GM23248 (cell line): ENCODE measurements at regions not wholly inside any gene's neighbourhood (a gene's known extent, or its start where the extent isn't known, plus 50 kb on each side); places are given as distances from the start of the nearest gene placed in this dataset.

Source experiments
- DNase-seq: peaks from one replicate; pipeline ENCODE4 v3.0.0-alpha.2; 2015
- H2AFZ ChIP-seq: fragments of 200-600 bp; sonication (generic); 2 replicates; pipeline ENCODE4 v1.6.1; 2016; ENCODE audit warnings: antibody characterized with exemption
- H3F3A ChIP-seq: fragments of 200-600 bp; sonication (generic); 2 replicates; pipeline ENCODE4 v1.6.1; 2016; ENCODE audit warnings: mild to moderate bottlenecking, antibody characterized with exemption, mixed run types; ENCODE audit not compliant: insufficient read depth
- H3K27ac ChIP-seq: fragments of 200-600 bp; sonication (generic); 2 replicates; pipeline ENCODE4 v1.5.1; 2016; ENCODE audit warnings: mild to moderate bottlenecking
- H3K27me3 ChIP-seq: fragments of 200-600 bp; sonication (generic); replicated peaks from 2 replicates; pipeline ENCODE4 v1.6.1; 2016; ENCODE audit warnings: mild to moderate bottlenecking; ENCODE audit not compliant: insufficient read depth
- H3K36me3 ChIP-seq: fragments of 200-600 bp; sonication (generic); 2 replicates; pipeline ENCODE4 v1.6.1; 2016; ENCODE audit warnings: low read depth, mild to moderate bottlenecking
- H3K4me1 ChIP-seq: fragments of 200-600 bp; sonication (generic); 2 replicates; pipeline ENCODE4 v1.6.1; 2016; ENCODE audit warnings: mild to moderate bottlenecking; ENCODE audit not compliant: insufficient read depth
- H3K4me2 ChIP-seq: fragments of 200-600 bp; sonication (generic); one replicate; pipeline ENCODE4 v1.6.1; 2016; ENCODE audit warnings: mild to moderate bottlenecking; ENCODE audit not compliant: unreplicated experiment
- H3K4me3 ChIP-seq: fragments of 200-600 bp; sonication (generic); 2 replicates; pipeline ENCODE4 v1.5.1; 2016; ENCODE audit warnings: mild to moderate bottlenecking
- H3K79me2 ChIP-seq: fragments of 200-600 bp; sonication (generic); 2 replicates; pipeline ENCODE4 v1.6.1; 2016; ENCODE audit warnings: mild to moderate bottlenecking; ENCODE audit not compliant: insufficient read depth
- H3K9ac ChIP-seq: fragments of 200-600 bp; sonication (generic); 2 replicates; pipeline ENCODE4 v1.6.1; 2016; ENCODE audit warnings: mild to moderate bottlenecking
- H3K9me2 ChIP-seq: fragments of 200-600 bp; sonication (generic); 2 replicates; pipeline ENCODE4 v1.6.1; 2016; ENCODE audit warnings: mixed run types, mild to moderate bottlenecking, moderate library complexity; ENCODE audit not compliant: insufficient read depth
- H3K9me3 ChIP-seq: fragments of 200-600 bp; sonication (generic); one replicate; pipeline ENCODE4 v1.6.1; 2017; ENCODE audit warnings: low read depth
- H4K20me1 ChIP-seq: fragments of 200-600 bp; sonication (generic); 2 replicates; pipeline ENCODE4 v1.6.0; 2016; ENCODE audit not compliant: insufficient read depth
- EZH2 ChIP-seq: fragments of 200-600 bp; sonication (generic); IDR thresholded peaks from 2 replicates; pipeline ENCODE4 v1.6.1; 2018; ENCODE audit warnings: antibody characterized with exemption, mild to moderate bottlenecking; ENCODE audit not compliant: insufficient read depth, poor library complexity, severe bottlenecking
- EZH2phosphoT487 ChIP-seq: fragments of 200-600 bp; sonication (generic); IDR thresholded peaks from 2 replicates; pipeline ENCODE4 v1.6.1; 2018; ENCODE audit warnings: antibody characterized with exemption, moderate library complexity, mild to moderate bottlenecking, low read depth; ENCODE audit not compliant: insufficient read depth
- WGBS, 2 experiments: methylation state at CpG; one replicate each; pipeline ENCODE4 v1.1.6; 2015 to 2017; ENCODE audit warnings: low lambda C conversion rate in 2 of 2, low coverage in 1 of 2; ENCODE audit errors: missing lambda C conversion rate in 2 of 2; 5-methylcytosine and 5-hydroxymethylcytosine counted together
- in situ Hi-C: fragments of 300-500 bp; cut with MboI; formaldehyde crosslinking; loops from 2 replicates; pipeline ENCODE4 v1.15.0; 2020

GRCh38 chrX:142742581-142742980, 283.1 kb upstream of the SPANXN4 start:
- Histone ChIP-seq H3K79me2 (no peaks in the 10 kb centered on the region), H3K27ac (no peak overlapping the region), H4K20me1 (no peaks in the 10 kb centered on the region), H3K27me3 (no peaks in the 10 kb centered on the region), H3K36me3 (no peaks in the 10 kb centered on the region), H3K9ac (no peak overlapping the region), H2AFZ (no peak overlapping the region), H3F3A (no peaks in the 10 kb centered on the region), H3K4me1 (no peaks in the 10 kb centered on the region), H3K4me2 (no peak overlapping the region), H3K9me3 (no peaks in the 10 kb centered on the region), H3K4me3 (no peak overlapping the region), H3K9me2 (no peaks in the 10 kb centered on the region)
- 7 to 11% methylated on average over 2 of the region's 2 CpGs for WGBS, 2 experiments
- in situ Hi-C loops: no loop called here
- DNase-seq: no peak
- TF ChIP-seq EZH2 (no peak), EZH2phosphoT487 (no peak)

GRCh38 chrX:142733327-142733726, 292.4 kb upstream of the SPANXN4 start:
- in situ Hi-C loops: no loop called here
- 15 to 17% methylated on average over 2 of the region's 2 CpGs for WGBS, 2 experiments
- Histone ChIP-seq H3K36me3 (no peaks in the 10 kb centered on the region), H3F3A (no peaks in the 10 kb centered on the region), H4K20me1 (no peaks in the 10 kb centered on the region), H3K9me3 (no peaks in the 10 kb centered on the region), H3K9ac (no peak overlapping the region), H2AFZ (no peak overlapping the region), H3K4me3 (no peak overlapping the region), H3K27me3 (no peaks in the 10 kb centered on the region), H3K4me1 (no peaks in the 10 kb centered on the region), H3K79me2 (no peaks in the 10 kb centered on the region), H3K9me2 (no peaks in the 10 kb centered on the region), H3K27ac (no peak overlapping the region), H3K4me2 (no peak overlapping the region)
- TF ChIP-seq EZH2 (no peak), EZH2phosphoT487 (no peak)
- DNase-seq: no peak

- H3K4me3 ChIP-seq: no peak overlapping the region
- WGBS, 2 experiments: 4 to 5% methylated on average over 3 of the region's 3 CpGs
- H3K36me3 ChIP-seq: no peaks in the 10 kb centered on the region
- DNase-seq: no peak
- no peak overlapping the region for H2AFZ ChIP-seq
- no peaks in the 10 kb centered on the region for H3K79me2 ChIP-seq
- H3F3A ChIP-seq: no peaks in the 10 kb centered on the region
- no peaks in the 10 kb centered on the region for H3K9me2 ChIP-seq
- H3K27ac ChIP-seq: no peak overlapping the region
- no peaks in the 10 kb centered on the region for H3K9me3 ChIP-seq
- in situ Hi-C loops: no loop called here
- no peak overlapping the region for H3K4me2 ChIP-seq
- H3K27me3 ChIP-seq: no peaks in the 10 kb centered on the region
- no peak overlapping the region for H3K9ac ChIP-seq
- no peaks in the 10 kb centered on the region for H4K20me1 ChIP-seq
- TF ChIP-seq EZH2phosphoT487: no peak
- TF ChIP-seq EZH2: no peak
- H3K4me1 ChIP-seq: no peaks in the 10 kb centered on the region
Measured at GRCh38 chrX:142711796-142712290, 313.9 kb upstream of the SPANXN4 start.

- Histone ChIP-seq H3K27ac (no peak overlapping the region), H3K4me1 (no peaks in the 10 kb centered on the region), H3K9me2 (no peaks in the 10 kb centered on the region), H2AFZ (no peak overlapping the region), H3K36me3 (no peaks in the 10 kb centered on the region), H3K4me2 (no peak overlapping the region), H4K20me1 (no peaks in the 10 kb centered on the region), H3K27me3 (no peaks in the 10 kb centered on the region), H3K9me3 (no peaks in the 10 kb centered on the region), H3K4me3 (no peak overlapping the region), H3F3A (no peaks in the 10 kb centered on the region), H3K9ac (no peak overlapping the region), H3K79me2 (no peaks in the 10 kb centered on the region)
- WGBS, 2 experiments: 0% methylated on average over 2 of the region's 2 CpGs
- no peak for TF ChIP-seq EZH2phosphoT487
- in situ Hi-C loops: no loop called here
- DNase-seq: no peak
Measured at GRCh38 chrX:142702749-142703148, 323.0 kb upstream of the SPANXN4 start.

GRCh38 chrX:142688256-142688655, 337.5 kb upstream of the SPANXN4 start:
- no peak overlapping the region for H3K9ac ChIP-seq
- no peaks in the 10 kb centered on the region for H3K4me1 ChIP-seq
- H3K4me2 ChIP-seq: no peak overlapping the region
- DNase-seq: no peak
- H3K36me3 ChIP-seq: no peaks in the 10 kb centered on the region
- H3K27ac ChIP-seq: no peak overlapping the region
- in situ Hi-C loops: no loop called here
- TF ChIP-seq EZH2phosphoT487: no peak
- no peak for TF ChIP-seq EZH2
- no peaks in the 10 kb centered on the region for H3F3A ChIP-seq
- no peak overlapping the region for H2AFZ ChIP-seq
- no peaks in the 10 kb centered on the region for H3K9me3 ChIP-seq
- H3K4me3 ChIP-seq: no peak overlapping the region
- H4K20me1 ChIP-seq: no peaks in the 10 kb centered on the region
- H3K79me2 ChIP-seq: no peaks in the 10 kb centered on the region
- no peaks in the 10 kb centered on the region for H3K9me2 ChIP-seq
- H3K27me3 ChIP-seq: no peaks in the 10 kb centered on the region
- 38% methylated on average over 2 of the region's 2 CpGs; no CpG with 5 or more reads in 1 of the 2 experiments for WGBS, 2 experiments
